ES-I3 (cell line): ENCODE measurements at regions not wholly inside any gene's neighbourhood (a gene's known extent, or its start where the extent isn't known, plus 50 kb on each side); places are given as distances from the start of the nearest gene placed in this dataset.

ENCODE experiments used
- H3K36me3 ChIP-seq: 2 replicates; pipeline ENCODE4 v1.6.1; 2013; ENCODE audit warnings: mild to moderate bottlenecking, low read length, control low read depth, moderate library complexity; ENCODE audit not compliant: insufficient read depth
- H3K4me1 ChIP-seq: 2 replicates; pipeline ENCODE4 v1.6.1; 2013; ENCODE audit warnings: mild to moderate bottlenecking, control low read depth, low read length; ENCODE audit not compliant: insufficient read depth
- H3K9ac ChIP-seq: 2 replicates; pipeline ENCODE4 v1.6.1; 2013; ENCODE audit warnings: low read depth, mild to moderate bottlenecking, low read length, moderate library complexity
- H3K9me3 ChIP-seq: 2 replicates; pipeline ENCODE4 v1.6.1; 2013; ENCODE audit warnings: mild to moderate bottlenecking, low read length, moderate library complexity; ENCODE audit not compliant: control insufficient read depth, insufficient read depth

DNA sequence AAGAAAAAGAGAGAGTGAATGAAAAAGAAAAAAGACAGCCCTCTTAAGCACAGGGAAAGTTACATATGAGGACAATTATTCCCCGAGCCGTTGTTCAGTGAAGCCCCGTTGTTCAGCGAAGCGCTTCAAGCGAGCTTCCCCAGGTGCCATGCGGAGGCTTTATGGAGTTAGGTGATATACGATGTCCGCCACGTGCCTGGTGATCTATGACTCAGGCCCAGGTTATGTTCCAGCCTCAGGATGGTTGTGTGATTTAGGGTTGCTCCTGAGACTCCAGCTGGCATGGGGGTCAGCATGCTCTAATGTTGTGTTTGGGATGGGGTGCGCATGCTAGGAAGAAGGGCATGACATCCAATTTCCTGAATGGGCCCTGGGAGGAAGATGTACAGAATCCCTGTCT, 365.6 kb downstream of the CDK5RAP2 start:
- Histone ChIP-seq H3K9ac (no peak overlapping the region), H3K9me3 (no peaks in the 10 kb centered on the region), H3K36me3 (no peaks in the 10 kb centered on the region), H3K4me1 (no peaks in the 10 kb centered on the region)

DNA sequence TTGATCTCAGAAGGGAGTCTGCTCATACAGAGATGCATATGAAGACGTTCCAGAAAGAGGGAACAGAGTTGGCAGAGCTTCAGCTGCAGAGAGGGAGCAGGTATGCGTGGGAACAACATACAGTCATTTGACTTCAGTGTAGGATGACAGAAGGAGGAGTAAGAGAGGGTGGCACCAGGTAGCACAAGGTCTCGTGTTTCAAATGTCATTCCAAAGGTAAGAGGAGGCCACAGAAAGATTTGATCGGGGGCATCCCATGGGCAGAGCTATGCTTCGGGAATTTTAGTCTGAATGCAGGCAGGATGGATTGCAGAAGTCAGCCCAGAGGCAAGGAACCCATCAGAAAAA, 367.1 kb downstream of the CDK5RAP2 start:
- Histone ChIP-seq H3K9ac (no peak overlapping the region), H3K36me3 (no peaks in the 10 kb centered on the region), H3K4me1 (no peaks in the 10 kb centered on the region), H3K9me3 (no peaks in the 10 kb centered on the region)

- no peaks in the 10 kb centered on the region for H3K9me3 ChIP-seq
- H3K36me3 ChIP-seq, result no peaks in the 10 kb centered on the region
These were observed 367.7 kb downstream of the CDK5RAP2 start for GRCh38 chr9:120212153-120212852.

DNA sequence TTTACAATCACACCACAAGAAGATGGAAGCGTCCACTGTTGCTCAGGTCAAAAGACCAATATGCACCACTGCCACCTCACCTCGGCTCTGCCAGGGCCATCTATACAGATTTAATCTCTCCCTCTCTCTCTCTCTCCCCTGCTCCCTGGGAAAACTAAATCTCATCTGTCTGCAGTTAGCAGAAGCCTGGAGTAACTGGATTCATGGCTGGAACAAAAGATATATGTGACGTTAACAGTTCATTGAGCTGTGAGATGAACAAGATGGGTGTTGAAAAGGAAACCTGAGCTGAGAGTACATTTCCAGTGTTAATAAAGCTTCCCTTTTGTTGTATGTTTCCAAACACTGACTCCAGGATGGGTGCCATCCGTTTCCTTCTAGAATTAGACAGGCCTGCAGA, 369.7 kb downstream of the CDK5RAP2 start:
- Histone ChIP-seq H3K9ac (no peak overlapping the region), H3K4me1 (no peaks in the 10 kb centered on the region), H3K36me3 (no peaks in the 10 kb centered on the region), H3K9me3 (no peaks in the 10 kb centered on the region)

More at GRCh38 chr9:120212153-120212852, 367.7 kb downstream of the CDK5RAP2 start:
- Histone ChIP-seq H3K9ac (no peak overlapping the region), H3K4me1 (no peaks in the 10 kb centered on the region)

DNA sequence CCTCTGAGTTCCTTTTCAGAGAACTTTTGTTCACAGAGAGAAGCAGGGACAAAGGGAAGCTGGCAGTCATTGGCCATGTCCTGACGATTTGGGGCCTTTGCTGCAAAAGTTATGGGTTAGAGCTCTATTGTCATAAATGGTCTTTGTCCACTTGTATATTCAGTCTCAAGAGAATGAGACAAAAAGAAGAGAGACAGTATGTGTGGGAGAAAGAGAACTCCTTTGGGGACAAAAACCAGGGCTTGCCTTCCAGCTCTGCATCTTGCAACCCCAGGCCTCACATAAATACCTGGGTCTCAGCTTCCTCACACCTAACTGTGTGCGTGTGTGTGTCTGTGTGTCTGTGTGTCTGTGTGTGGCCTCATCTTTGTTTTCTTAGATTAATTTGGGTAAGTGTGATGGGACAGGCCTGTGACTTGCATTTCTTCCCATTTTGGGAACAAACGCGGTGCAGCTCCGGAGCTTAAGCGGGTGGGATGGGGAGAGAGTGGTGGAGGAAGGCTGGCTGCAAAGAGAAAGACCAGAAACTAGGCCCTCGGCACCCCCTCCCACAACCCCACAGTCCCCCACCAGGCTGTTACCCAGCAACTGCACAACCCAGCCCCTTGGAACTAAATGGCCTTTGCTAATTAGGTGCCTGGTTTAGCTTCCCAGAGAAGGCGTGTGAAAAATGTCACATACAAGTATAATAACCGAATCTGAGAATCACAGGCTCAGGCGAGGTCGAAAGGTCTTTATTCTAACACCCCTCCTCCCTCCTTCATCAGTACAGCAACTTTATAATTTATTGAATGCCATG, 376.9 kb downstream of the CDK5RAP2 start:
- H3K36me3 ChIP-seq, result no peaks in the 10 kb centered on the region
- H3K9ac ChIP-seq, result no peak overlapping the region
- no peaks in the 10 kb centered on the region for H3K4me1 ChIP-seq
- H3K9me3 ChIP-seq, result no peaks in the 10 kb centered on the region

- Histone ChIP-seq H3K4me1 (no peaks in the 10 kb centered on the region), H3K9ac (no peak overlapping the region), H3K36me3 (no peaks in the 10 kb centered on the region), H3K9me3 (no peaks in the 10 kb centered on the region)
These were observed 381.9 kb downstream of the CDK5RAP2 start for GRCh38 chr9:120198027-120198426.

- H3K9me3 ChIP-seq, result no peaks in the 10 kb centered on the region
These were observed 382.4 kb downstream of the CDK5RAP2 start for GRCh38 chr9:120197605-120198004.

DNA sequence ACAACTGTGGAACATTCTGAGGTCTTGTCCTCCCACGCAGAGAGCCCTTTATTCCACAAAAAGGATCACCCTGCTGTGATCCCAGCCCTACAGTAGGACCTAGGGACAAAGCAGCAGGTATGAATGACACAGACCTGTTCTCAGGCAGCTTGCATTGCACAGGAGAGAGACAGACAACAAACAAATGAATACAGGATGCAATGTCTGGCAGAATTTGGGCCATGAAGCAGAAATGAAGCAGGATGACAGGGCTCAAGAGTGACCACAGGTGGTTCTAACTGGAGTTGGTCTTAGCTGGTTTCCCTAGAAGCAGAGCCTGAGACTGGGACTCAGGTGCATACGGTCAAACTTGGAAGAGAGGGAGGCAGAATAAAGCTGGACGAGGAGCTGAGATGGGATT, 388.8 kb downstream of the CDK5RAP2 start:
- no peaks in the 10 kb centered on the region for H3K36me3 ChIP-seq
- no peaks in the 10 kb centered on the region for H3K4me1 ChIP-seq
- H3K9me3 ChIP-seq, result no peaks in the 10 kb centered on the region
- no peak overlapping the region for H3K9ac ChIP-seq

More at GRCh38 chr9:120197605-120198004, 382.4 kb downstream of the CDK5RAP2 start:
- Histone ChIP-seq H3K36me3 (no peaks in the 10 kb centered on the region), H3K4me1 (no peaks in the 10 kb centered on the region), H3K9ac (no peak overlapping the region)

DNA sequence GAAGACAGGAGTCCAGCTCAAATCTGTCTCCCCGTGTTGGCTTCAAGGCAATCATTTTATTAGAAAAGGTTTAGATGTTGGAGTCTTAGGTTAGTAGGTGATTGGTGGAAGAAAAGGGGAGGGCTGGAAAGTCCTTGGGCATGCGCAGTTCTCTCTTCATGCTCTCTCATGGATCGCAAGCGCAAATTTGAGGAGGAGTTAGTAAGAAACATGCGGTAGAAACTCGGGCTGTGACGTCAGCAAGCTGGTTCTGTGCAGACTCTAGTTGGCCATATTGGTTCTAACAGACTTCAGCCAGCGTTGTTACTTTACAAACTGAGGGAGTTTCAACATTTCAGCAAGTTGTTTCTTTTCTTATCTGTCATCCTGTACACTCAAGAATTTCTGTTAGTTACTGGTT, 392.2 kb downstream of the CDK5RAP2 start:
- no peaks in the 10 kb centered on the region for H3K36me3 ChIP-seq
- no peaks in the 10 kb centered on the region for H3K9me3 ChIP-seq
- H3K4me1 ChIP-seq, result no peaks in the 10 kb centered on the region
- H3K9ac ChIP-seq, result no peak overlapping the region

DNA sequence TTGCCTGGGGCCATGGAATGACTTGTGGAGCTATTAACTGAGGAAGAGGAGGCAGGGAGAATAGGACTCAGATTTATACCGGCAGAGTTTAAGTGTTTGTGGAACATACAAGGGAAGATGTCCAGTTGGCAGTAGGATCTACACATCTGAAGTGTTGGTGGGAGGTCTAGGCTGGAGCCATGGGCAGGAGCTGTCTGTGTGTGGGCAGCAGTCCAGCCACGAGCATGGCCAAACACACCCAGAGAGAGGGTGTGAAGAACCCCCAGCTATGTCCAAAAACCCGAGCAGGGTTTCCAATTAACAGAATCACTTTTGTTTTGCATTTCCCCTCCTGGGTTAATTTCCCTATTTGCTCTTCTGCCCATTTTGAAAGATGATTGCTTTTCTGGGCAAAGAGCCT, 393.7 kb downstream of the CDK5RAP2 start:
- H3K4me1 ChIP-seq, result no peaks in the 10 kb centered on the region
- H3K36me3 ChIP-seq, result no peaks in the 10 kb centered on the region
- H3K9ac ChIP-seq, result no peak overlapping the region
- no peaks in the 10 kb centered on the region for H3K9me3 ChIP-seq

DNA sequence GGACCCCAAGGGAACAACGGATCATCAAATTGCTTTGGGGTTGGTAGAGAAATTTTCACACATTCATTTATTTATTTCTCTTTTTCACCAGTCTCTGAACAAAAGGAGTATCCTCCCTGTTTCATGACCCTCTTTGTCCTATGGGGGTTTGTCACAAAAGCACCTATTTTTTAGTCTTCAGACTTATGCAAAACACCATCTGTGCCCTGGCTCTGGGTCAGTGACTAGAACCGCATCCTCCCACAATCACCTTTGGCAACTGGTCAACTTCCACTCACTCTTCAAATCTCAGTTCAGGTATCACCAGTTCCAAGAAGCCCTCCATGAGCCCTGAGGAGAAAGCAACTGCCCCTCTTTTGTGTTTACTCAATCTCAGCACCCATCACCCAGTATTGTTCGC, 395.7 kb downstream of the CDK5RAP2 start:
- Histone ChIP-seq H3K4me1 (no peaks in the 10 kb centered on the region), H3K9ac (no peak overlapping the region), H3K9me3 (no peaks in the 10 kb centered on the region), H3K36me3 (no peaks in the 10 kb centered on the region)

- H3K36me3 ChIP-seq, result no peaks in the 10 kb centered on the region
- H3K4me1 ChIP-seq, result no peaks in the 10 kb centered on the region
- H3K9me3 ChIP-seq, result no peaks in the 10 kb centered on the region
- H3K9ac ChIP-seq, result no peak overlapping the region
These were observed 396.4 kb downstream of the CDK5RAP2 start for GRCh38 chr9:120183615-120184014.

DNA sequence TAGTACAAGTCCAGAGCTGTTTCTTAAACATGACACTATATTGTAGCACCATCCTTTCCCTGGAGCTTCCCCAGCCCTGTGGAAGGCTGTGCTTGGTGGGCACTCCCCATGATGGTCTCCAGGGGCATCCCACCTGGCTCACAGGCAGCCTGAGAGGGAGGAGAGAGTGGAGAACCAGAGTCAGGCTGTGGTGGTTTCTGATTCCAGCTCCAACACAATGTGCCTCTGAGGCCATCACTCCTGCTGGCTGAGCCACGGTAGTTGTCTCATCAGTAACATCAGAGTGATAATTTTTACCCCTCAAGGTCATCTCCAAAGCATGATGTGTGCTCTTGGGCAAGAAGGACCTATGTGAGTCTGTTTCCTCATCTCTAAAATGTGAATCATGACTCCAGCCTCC, 398.0 kb downstream of the CDK5RAP2 start:
- H3K36me3 ChIP-seq, result no peaks in the 10 kb centered on the region
- H3K9ac ChIP-seq, result no peak overlapping the region
- H3K4me1 ChIP-seq, result no peaks in the 10 kb centered on the region
- no peaks in the 10 kb centered on the region for H3K9me3 ChIP-seq

- Histone ChIP-seq H3K4me1 (no peaks in the 10 kb centered on the region), H3K9ac (no peak overlapping the region), H3K36me3 (no peaks in the 10 kb centered on the region), H3K9me3 (no peaks in the 10 kb centered on the region; the same call in 1 of the 2 replicates)
These were observed 402.8 kb downstream of the CDK5RAP2 start for GRCh38 chr9:120177121-120177520.

GRCh38 chr9:120175031-120175430, 404.9 kb downstream of the CDK5RAP2 start:
- no peaks in the 10 kb centered on the region for H3K4me1 ChIP-seq
- H3K9ac ChIP-seq, result no peak overlapping the region
- H3K9me3 ChIP-seq, result no peaks in the 10 kb centered on the region; the same call in 1 of the 2 replicates
- no peaks in the 10 kb centered on the region for H3K36me3 ChIP-seq
